Occipital lobe (tissue), 1 donor: ENCODE measurements at regions not wholly inside any gene's neighbourhood (a gene's known extent, or its start where the extent isn't known, plus 50 kb on each side); places are given as distances from the start of the nearest gene placed in this dataset.
"Not testable (repeated sequence)": the region's sequence is repeated elsewhere in the genome, so short reads cannot be mapped to it uniquely, and the experiment has no call there.

ENCODE experiments used
- DNase-seq: peaks from one replicate; lab custom pipeline; 2025; lab: John Stamatoyannopoulos, UW

DNA sequence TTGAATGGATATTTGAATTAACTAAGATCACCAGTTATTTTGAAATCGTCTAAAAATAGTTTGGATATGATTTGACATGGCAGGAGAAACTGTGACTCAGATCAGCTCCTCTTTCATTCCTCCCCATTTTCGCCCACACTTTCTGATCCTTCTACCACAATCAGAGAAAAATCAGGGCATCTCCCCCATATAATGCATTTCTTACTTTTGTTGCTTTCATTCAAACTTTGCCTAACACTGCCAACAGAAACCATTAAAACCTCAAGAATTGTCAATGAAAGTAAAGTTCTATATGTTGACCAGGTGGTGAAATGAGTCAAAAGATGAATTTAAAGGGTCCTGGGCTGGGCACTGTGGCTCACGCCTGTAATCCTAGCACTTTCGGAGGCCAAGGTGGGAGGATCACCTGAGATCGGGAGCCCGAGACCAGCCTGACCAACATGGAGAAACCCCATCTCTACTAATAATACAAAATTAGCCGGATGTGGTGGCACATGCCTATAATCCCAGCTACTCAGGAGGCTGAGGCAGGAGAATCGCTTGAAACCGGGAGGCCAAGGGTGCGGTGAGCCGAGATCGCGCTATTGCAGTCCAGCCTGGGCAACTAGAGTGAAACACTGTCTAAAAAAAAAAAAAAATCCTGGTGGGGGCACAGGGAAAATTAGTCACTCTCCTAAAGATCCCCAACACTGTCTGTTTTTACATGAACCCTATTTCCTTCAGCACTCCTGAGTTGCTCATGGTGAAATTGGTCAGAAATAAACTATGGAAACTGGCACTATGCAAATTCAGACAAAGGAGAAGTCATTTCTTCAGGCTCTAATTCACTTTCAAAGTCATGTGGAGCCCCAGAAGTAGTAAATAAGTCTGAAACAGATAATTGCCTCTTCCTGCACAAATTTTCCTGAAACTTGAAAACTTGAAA, 122.8 kb upstream of the NOCT start:
- no peak for DNase-seq

DNA sequence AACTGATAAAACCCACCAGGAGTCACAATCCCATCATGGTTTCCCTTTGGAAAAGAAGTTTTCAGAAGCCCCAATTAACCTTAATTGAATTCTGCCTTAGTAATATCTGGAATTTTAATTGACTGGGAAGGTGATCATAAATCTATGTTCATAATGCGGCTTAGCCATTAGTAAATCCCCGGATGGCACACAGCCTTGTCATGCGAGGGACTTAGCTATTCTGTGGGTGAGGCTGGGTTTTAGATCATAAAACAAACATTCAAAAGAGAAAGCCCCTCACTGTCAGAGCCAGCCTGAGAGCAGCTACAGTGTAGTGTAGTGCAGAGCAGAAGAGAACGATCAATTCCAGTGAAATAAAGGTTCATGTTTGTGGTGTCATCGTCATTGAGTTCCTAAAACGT, 124.0 kb upstream of the NOCT start:
- no peak for DNase-seq

DNA sequence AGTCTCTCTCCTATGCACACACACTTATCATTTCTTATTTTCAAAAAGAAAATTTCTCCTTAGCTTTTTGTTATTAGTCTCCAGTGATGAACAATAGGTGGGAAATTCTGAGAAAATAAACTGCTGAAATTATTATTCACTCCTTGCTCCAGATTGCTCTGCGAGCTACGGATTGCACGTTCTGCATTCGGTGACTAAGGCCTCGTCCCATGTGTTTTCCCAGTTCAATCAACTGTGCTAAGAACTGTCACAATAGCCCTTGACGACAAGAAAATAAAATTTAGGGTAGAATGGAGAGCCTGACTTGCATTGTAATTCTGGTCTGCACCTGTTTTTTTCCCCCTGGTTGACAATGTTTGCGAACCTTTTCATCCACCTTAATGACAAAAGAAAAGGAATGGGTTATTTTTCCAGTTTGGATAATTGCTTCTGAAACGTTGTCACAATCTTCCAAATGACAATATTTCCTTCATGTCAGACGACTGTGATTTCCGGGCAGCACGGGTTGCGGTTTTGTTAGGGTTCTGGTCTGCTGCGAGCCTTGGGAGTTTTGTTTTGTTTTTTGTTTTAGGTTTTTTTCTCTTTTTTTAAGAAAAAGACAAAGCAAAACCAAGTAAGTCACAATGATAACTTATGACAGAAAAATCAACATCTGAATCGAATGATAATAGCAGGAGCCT, 124.5 kb upstream of the NOCT start:
- no peak for DNase-seq

DNA sequence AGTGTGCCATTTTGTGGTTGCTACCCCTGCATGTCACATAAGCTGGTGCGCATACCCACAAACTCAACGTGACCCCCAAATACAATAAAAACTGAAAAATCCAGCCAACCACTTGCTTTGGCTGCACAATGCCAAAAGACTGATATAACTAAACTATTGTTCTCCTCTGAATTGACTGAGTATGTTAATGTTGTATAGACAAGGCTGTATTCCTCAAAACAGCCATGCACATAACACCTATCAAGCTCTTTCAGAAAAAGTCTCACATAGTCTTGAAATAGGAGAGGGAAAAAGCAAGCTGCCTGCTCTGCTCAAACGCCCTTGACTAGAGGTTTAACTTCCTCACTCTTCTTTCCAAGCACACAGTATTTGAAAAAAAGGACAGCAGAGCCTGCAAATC, 126.4 kb upstream of the NOCT start:
- no peak for DNase-seq

DNA sequence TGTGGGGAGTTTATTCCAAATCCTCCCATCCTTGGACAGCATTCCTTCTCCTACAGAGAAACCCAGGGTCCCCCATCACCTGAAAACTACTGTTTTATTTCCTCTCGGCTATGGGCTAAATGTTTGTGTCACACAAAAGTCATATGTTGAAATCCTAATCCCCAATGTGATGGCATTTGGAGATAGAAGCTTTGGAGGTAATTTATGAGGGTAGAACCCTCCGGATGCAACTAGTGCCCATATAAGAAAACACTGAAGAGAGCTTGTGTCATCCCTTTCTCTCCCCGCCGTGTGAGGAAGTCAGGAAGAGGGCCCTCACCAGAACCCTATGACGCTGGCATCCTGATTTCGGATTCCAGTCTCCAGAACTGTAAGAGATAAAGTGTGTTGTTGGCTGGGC, 127.8 kb upstream of the NOCT start:
- DNase-seq, result no peak

DNA sequence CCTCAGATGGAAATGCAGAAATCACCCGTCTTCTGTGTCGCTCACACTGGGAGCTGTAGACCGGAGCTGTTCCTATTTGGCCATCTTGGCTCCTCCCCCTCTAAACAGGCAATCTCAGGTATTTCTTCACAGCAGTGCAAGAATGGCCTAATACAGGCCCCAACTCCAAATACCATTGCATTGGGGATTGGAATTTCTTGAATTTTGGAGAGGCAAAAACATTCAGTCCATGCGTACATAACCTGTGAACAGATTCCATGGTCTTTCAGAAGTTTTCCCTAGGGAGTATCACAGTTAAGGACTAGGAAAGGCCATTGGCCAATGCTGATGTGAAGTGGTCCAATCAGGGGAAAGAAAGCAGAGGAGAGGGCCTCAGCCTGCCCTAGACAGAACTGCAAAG, 128.2 kb upstream of the NOCT start:
- no peak for DNase-seq

DNA sequence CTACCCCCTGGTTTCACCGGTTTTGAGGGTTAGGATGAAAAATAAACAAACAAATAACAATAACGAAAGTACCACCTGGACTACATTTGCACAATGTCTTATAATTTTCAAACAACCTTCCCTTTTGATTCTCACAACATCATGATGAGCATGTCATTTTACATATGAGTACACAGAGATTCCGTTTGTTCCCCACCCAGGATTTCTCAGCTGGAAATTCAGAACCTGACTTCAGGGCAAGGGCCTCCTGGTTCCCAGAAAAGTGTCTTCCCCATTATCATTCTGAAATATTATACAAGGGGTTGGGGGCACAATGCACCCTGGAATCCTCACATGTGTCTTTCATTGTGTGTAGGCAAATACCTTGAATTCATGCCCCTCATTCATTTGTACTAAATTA, 135.8 kb upstream of the NOCT start:
- DNase-seq, result no peak

DNA sequence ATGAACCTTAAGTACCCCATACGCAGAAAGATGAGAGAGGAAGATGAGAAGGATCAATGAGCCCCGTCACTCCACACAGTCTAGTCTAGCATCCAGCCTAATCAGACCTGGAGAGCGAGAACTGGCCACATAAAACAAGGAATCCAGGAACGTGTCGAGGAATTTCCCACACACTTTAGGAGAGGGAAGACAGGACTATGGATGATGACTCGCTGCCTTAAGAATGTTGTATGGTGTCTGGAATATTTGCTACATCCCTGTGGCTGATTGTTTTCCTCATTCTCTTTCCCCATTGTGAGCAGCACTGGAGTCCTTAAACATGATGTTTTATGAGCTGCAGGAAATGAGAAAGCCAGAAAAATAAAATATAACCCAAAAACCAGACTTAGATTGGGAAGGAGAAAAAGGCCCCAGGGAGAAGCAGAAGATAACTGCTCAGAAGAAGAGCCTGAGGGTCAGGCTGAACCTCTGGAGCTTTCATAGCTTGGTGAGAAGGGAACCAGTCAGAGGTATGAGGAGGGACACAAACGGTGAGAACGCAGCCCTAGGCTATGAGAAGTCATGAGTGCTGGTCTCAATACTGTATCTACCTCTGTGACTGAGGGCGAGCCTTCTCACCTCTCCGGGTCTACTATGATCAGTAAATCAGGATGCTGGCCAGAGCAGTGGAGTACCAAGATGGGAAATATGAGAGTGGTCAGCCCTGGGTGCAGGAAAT, 139.5 kb upstream of the NOCT start:
- no peak for DNase-seq

DNA sequence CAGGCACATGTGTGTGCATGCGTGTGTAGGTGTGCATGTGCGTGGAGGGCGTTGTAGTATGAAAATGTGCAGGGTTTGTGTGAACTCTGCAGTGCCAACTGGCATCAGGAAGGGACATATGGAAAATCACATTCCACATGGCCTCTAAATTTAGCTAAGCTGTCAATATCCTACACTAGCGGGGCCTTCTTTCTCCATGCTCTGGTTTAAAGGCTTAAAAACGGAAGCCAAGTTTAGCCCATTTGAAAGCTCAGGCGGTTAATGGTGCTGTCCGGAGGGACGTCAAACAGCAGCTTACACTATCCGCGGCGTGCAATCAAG, 144.1 kb upstream of the NOCT start:
- DNase-seq, result no peak

DNA sequence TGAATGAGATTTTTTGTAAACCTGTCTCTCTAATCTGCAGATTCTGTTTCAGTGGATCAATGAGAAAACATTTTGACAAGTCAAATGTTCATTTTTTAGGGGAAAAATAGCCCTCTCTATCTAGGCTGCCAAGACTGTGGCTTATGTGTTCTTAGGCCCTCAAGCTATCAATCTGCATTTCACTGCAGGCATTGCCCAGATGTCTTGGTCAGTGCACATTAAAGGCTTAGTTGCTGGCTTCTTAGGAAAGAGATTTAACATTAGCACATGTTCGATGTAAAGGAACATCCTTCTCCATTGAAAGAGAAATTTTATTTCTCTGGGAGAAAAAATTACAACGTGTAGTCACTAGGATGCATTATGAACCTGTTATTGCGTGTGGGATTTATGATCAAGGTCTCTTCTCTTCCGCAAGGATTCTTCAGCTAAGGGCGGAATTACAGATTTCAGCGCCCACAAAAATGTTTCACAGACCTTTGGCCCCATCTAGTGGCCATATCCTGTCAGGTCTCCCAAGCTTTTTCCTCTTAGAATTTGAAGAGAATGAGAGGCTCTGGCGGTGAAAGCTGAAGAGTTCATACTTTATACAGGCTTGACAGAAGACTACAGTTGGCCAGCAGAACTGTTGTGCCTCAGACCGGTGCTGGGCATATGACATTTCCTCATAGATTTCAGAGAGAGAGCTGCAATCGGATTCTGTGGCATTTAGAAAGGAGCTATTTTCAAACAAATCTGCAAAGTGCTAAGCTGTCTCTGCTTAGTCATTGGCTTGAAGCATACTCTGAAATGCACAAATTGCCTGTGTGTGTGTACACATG, 144.6 kb upstream of the NOCT start:
- DNase-seq, result peak; percentile 59

DNA sequence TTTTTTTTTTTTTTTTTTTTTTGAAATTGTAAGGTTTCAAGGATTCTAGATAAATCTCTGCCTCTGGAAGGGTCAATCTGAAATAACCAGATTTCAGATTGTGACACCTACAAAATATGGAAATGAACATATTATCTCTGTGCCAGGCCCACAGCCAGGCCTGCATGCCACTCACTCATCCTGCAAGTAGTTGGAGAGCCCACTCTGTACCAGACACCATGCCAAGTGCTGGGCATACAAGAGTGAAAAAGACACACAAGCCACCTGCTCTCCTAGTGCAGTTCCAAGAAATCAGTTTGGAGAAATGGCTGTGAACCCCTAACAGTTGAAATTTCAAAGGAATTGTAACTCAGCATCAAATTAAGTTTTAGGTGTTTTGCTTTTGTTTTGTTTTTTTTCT, 145.9 kb upstream of the NOCT start:
- DNase-seq, result no peak

DNA sequence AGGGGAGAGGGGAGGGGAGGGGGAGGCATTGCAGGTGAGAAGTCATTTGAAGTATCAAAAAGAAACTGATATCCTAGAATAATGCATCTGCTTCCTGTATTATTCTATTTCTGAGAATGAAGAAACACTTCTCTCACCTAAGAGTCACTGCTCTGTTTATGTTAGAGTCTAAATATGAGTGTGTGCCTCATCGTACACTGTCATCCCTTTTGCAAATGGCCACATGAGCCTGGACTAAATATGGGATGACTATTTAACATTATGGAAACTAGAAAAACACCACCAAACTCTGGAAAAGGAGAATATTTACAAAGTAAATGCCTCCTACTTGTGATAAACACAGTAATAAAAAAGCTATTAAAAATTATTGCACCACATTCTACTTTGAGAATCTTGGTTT, 146.4 kb upstream of the NOCT start:
- DNase-seq, result no peak

DNA sequence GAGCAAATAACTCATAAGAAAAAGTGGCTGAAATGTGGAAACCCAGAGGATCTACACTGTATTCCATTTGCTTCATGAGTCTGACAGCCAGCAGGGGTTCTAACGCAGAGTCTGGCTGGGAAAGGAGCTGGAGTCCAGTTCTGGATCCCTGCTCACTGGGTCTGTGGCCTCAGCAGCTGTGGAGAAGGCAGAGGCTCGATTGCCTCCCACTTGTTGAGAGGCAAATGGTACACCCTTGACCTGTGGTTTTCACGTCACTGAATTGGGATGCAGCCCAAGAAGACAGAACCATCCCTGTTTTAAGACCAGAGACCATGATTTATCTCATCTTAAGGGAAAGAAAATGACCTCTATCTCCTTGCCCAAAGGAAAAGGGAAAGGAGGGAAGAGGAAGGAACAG, 147.0 kb upstream of the NOCT start:
- no peak for DNase-seq

DNA sequence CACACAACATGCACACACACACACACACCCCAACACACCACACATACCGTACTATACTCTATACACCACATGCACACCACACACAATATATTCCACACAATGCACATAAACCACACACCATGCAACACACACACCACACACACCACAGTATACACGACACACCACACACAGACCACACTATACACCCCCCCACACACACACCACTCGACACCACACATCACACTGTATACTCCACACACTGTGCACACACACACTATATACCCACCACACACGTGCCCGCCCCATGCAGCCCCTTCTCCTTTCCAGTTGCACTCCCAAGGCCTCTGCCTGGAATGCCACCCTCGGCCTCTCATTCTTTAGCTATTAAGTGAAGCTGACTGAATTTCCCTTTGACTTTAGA, 148.2 kb upstream of the NOCT start:
- no peak for DNase-seq

DNA sequence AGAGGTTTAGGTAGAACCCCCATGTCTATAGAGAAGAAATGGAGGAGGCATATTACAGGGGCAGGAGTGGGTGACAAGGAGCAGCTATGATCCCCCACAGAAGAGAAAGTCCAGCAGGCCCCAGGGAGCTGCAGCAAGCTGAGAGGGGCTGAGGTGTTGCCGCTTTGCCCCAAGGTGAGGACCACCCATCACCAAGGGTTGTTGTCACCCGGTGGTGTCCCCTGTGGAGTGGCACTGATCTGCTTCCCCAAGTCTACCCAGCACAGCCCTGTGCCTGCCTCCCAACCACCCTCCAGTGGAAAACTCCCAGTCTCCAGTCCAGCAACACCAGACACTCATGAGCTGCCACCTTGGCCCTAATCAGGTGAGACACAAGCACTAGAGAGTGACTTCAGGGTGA, 149.3 kb upstream of the NOCT start:
- DNase-seq, result no peak

DNA sequence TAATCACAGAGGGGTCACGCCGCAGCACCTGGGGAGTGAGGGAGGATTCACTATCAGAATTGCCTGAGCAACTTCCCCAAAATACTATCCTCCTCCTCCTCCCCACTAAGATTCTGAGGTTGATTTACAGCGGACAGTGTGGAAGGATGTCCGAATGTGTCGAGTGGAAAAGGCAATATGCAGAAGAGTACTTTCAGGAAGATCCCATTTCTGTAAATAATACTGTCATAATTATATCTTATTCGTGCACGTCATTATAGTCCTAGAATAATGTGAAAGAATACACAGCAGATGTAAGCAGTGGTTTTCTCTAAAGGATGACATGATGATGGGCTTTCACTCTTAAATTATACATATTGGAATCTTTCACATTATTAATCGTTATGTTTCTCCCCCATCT, 149.8 kb upstream of the NOCT start:
- DNase-seq, result no peak

DNA sequence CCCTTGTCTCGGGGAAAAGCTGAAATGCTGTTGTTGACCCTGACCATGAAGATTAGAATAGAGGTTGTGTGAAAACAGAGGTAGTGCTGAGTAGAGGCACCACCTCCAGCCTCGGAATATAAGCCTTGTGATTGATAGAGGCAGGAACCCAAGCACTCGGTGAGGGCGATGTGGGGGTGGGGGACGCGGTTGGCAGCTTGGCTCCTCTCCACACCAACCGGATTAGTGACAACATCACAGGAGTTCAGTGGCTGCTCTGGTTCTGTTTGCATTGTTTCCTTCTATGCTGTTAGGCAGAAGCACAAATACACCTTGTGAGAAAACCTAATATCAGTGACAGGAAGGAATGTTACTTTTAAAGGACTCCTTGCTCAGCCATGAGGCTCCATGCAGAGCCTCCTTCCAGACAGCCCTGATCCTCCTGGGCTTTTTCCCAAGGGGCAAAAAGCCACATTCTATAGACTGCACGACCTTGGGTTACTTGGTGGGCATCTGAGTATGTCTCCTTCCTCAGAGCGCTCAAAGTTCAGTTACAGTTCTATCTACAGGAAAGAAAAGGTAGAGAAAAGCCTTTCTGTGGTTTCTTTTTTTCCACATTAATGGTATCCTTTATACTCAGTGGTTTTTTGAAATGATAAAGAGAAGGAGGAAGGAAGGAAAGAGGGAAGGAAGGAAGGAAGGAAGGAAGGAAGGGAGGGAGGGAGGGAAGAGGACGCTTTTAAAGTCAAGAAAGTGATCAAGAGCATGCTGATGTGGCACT, 150.4 kb upstream of the NOCT start:
- DNase-seq, result no peak

DNA sequence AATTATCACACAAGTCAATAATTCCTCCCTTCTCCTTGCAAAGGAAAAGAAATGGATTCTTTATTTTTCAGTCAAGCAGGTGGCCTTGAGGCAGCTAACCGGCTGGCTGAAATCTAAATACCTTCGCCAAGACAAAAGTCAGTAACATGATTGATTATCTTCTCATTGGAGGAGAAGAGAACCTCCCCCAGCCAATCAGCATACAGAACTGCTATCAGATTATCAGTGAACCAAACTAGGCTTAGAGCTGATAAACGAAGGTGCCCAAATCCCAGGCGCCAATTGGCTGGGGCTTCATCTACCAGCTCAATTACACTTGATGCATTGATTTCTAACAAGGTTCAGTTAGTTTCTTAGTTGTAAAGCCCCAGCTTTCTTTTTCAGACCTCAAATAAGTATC, 152.4 kb upstream of the NOCT start:
- no peak for DNase-seq

DNA sequence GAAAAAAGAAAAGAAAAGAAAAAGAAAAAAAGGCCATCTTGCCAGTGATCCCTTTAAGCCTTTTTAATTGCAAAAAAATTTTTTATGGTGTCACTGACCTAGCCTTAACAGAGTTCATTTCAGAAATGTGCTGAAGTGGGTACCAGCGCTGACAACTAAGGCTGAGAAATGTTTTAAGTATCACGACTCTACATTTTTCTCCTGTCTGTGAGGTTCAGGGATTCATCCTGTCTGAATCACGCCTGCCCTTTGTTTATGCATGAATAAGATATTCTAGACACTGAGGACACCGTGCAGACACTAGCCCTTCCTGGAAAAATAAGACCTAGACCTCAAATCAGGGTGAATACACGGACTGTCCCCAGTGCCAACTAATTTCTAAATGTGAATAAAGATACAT, 154.4 kb upstream of the NOCT start:
- DNase-seq, result no peak

DNA sequence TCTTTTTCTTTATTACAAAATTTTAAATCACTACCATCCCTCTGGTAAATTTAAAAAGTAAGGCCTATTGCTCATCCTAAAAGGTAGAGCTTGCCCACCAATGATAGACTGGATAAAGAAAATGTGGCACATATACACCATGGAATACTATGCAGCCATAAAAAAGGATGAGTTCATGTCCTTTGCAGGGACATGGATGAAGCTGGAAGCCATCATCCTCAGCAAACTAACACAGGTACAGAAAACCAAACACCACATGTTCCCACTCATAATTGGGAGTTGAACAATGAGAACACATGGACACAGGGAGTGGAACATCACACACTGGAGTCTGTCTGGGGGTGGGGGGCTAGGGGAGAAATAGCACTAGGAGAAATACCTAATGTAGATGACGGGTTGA, 155.2 kb upstream of the NOCT start:
- DNase-seq, result not testable (repeated sequence)

DNA sequence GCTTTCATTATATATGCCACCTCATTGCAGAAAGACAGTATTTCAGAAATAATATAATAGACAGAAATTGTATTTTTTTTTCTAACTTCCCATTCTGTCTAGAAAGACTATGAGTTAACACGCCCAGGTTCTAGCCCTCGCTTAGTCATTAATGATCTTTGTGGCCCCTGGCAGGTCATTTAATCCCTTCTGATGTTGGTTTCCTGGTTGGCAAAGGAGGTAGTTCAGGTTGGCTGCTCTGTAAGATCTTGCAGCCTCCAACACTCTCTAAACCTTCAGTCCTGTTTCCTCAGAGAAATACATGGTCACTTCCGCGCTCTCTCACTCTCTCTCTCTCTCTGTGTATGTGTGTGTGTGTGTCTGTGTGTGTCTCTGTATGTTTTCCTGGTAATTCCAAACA, 156.3 kb upstream of the NOCT start:
- no peak for DNase-seq
